ENCODE measurements at regions not wholly inside any gene's neighbourhood (a gene's known extent, or its start where the extent isn't known, plus 50 kb on each side); places are given as distances from the start of the nearest gene placed in this dataset.

GRCh38 chr3:141427764-141428163 lies 59.1 kb upstream of the RASA2 start:
- no peak for TF ChIP-seq CTCF (IDR thresholded peaks at IDR 0.05; ENCODE audit: extremely low read depth, missing control alignments)
- DNase-seq (ENCODE audit: low spot score): no peak

- DNase-seq (ENCODE audit: low spot score): no peak
- TF ChIP-seq CTCF (IDR thresholded peaks at IDR 0.05; ENCODE audit: extremely low read depth, missing control alignments): no peak
Measured at GRCh38 chr3:141429371-141430035, 57.3 kb upstream of the RASA2 start.

GRCh38 chr3:141430316-141430715 lies 56.5 kb upstream of the RASA2 start:
- no peak for TF ChIP-seq CTCF (IDR thresholded peaks at IDR 0.05; ENCODE audit: extremely low read depth, missing control alignments)
- DNase-seq (ENCODE audit: low spot score): no peak

GRCh38 chr3:141431411-141432378 lies 55.1 kb upstream of the RASA2 start:
- no peak for DNase-seq (ENCODE audit: low spot score)

GRCh38 chr3:141432904-141433303 lies 53.9 kb upstream of the RASA2 start:
- no peak for DNase-seq (ENCODE audit: low spot score)
- TF ChIP-seq CTCF (IDR thresholded peaks at IDR 0.05; ENCODE audit: extremely low read depth, missing control alignments): no peak

More at GRCh38 chr3:141431411-141432378, 55.1 kb upstream of the RASA2 start:
- no peak for TF ChIP-seq CTCF (IDR thresholded peaks at IDR 0.05; ENCODE audit: extremely low read depth, missing control alignments)

- DNase-seq (ENCODE audit: low spot score): peak; percentile 37
- no peak for TF ChIP-seq CTCF (IDR thresholded peaks at IDR 0.05; ENCODE audit: extremely low read depth, missing control alignments)
Measured at GRCh38 chr3:141434255-141434654, 52.6 kb upstream of the RASA2 start.

GRCh38 chr3:141436180-141436579 lies 50.6 kb upstream of the RASA2 start:
- DNase-seq (ENCODE audit: low spot score): no peak
- no peak for TF ChIP-seq CTCF (IDR thresholded peaks at IDR 0.05; ENCODE audit: extremely low read depth, missing control alignments)
